ENCODE measurements at regions not wholly inside any gene's neighbourhood (a gene's known extent, or its start where the extent isn't known, plus 50 kb on each side); places are given as distances from the start of the nearest gene placed in this dataset.

DNA sequence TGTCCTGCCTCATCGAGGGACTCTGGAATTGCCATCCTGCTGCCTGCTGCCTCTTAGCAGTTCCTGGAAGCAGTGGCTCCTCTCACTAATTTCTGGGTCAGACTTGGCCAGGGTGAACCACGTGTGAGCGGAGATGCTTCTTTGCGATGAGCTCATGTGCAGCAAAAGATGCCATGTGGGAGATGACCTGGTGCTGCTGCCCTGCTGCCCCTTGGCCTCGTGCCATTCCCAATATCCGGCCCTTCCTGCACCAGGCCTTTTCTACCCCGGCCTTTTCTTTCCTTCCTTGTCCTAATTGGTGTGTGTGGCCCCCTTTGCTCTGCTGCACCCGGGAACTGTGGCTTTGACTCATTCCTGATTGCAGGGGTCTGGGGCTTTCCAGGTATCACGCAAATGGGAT, 296.9 kb upstream of the HS6ST1 start:
- no peak for DNase-seq (ENCODE audit: low spot score)
- no peak overlapping the region for H3K4me3 ChIP-seq (ENCODE audit: low read depth in 1 of 3, low read length in 3 of 3)
- WGBS, result 83% methylated on average over 9 of the region's 9 CpGs
- TF ChIP-seq FOXA1 (IDR thresholded peaks at IDR 0.05), result no peak
- TF ChIP-seq JUND (IDR thresholded peaks at IDR 0.05), result no peak
- TF ChIP-seq YY1 (IDR thresholded peaks at IDR 0.05), result no peak
- H3K4me1 ChIP-seq (ENCODE audit: control insufficient read depth in 4 of 4, insufficient read depth in 4 of 4, low read length in 3 of 4), result no peaks in the 10 kb centered on the region
- H3K9me3 ChIP-seq (ENCODE audit: control insufficient read depth in 4 of 4, low read length in 3 of 4), result no peaks in the 10 kb centered on the region
- H3K27me3 ChIP-seq (ENCODE audit: control insufficient read depth in 4 of 4, insufficient read depth in 4 of 4, low read length in 3 of 4), result no peaks in the 10 kb centered on the region
- H3K9ac ChIP-seq (ENCODE audit: low read depth in 1 of 2, low read length in 2 of 2), result no peak overlapping the region
- H3K27ac ChIP-seq (ENCODE audit: low read depth in 1 of 2, low read length in 2 of 2), result no peak overlapping the region
- no peaks in the 10 kb centered on the region for H3K36me3 ChIP-seq (ENCODE audit: control insufficient read depth in 4 of 4, insufficient read depth in 3 of 4, low read depth in 1 of 4, low read length in 3 of 4)

DNA sequence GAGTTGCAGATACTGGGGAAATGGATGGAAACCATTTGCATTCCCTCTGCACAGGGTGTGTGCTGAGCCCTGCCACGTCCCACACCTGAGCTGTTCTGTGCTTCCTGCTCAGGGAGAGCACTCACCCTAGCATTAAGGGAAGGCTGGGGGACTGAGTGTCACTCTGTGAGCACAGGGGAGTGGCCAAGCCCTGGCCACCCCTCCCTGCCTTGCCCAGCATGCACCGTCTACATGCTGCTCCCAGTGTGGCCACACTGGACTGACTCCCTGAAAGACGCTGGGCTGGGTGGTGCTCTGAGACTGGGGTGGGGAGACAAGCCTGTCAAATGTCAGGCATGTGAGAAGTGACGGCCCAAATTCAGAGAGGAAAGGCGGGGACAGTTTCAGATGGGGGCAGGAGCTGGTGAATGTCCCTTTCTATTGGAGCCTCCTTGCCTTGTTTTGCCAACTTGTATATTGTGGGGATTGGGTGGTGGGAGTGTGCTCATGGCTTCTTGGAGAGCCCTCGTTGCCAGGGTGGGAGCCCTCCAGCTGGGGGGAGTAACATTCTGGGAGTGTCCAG, 298.4 kb upstream of the HS6ST1 start:
- TF ChIP-seq GABPA (IDR thresholded peaks at IDR 0.05 in 1 of 2, conservative IDR thresholded peaks at IDR 0.05 in 1 of 2), result no peak
- no peak for TF ChIP-seq SP1 (IDR thresholded peaks at IDR 0.05)
- TF ChIP-seq, protein P1, sequence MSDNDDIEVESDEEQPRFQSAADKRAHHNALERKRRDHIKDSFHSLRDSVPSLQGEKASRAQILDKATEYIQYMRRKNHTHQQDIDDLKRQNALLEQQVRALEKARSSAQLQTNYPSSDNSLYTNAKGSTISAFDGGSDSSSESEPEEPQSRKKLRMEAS (IDR thresholded peaks at IDR 0.05), result no peak
- TF ChIP-seq EGR1 (IDR thresholded peaks at IDR 0.05; ENCODE audit: low read depth in 2 of 2), result no peak
- no peak for TF ChIP-seq YY1 (IDR thresholded peaks at IDR 0.05)
- TF ChIP-seq HNF4G (IDR thresholded peaks at IDR 0.05), result no peak
- no peak for TF ChIP-seq RAD21 (IDR thresholded peaks at IDR 0.05)
- no peak for TF ChIP-seq FOXA2 (IDR thresholded peaks at IDR 0.05)
- no peak for TF ChIP-seq TAF1 (conservative IDR thresholded peaks at IDR 0.05)
- TF ChIP-seq, protein P2, sequence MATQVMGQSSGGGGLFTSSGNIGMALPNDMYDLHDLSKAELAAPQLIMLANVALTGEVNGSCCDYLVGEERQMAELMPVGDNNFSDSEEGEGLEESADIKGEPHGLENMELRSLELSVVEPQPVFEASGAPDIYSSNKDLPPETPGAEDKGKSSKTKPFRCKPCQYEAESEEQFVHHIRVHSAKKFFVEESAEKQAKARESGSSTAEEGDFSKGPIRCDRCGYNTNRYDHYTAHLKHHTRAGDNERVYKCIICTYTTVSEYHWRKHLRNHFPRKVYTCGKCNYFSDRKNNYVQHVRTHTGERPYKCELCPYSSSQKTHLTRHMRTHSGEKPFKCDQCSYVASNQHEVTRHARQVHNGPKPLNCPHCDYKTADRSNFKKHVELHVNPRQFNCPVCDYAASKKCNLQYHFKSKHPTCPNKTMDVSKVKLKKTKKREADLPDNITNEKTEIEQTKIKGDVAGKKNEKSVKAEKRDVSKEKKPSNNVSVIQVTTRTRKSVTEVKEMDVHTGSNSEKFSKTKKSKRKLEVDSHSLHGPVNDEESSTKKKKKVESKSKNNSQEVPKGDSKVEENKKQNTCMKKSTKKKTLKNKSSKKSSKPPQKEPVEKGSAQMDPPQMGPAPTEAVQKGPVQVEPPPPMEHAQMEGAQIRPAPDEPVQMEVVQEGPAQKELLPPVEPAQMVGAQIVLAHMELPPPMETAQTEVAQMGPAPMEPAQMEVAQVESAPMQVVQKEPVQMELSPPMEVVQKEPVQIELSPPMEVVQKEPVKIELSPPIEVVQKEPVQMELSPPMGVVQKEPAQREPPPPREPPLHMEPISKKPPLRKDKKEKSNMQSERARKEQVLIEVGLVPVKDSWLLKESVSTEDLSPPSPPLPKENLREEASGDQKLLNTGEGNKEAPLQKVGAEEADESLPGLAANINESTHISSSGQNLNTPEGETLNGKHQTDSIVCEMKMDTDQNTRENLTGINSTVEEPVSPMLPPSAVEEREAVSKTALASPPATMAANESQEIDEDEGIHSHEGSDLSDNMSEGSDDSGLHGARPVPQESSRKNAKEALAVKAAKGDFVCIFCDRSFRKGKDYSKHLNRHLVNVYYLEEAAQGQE (IDR thresholded peaks at IDR 0.05), result no peak
- TF ChIP-seq, protein P3, sequence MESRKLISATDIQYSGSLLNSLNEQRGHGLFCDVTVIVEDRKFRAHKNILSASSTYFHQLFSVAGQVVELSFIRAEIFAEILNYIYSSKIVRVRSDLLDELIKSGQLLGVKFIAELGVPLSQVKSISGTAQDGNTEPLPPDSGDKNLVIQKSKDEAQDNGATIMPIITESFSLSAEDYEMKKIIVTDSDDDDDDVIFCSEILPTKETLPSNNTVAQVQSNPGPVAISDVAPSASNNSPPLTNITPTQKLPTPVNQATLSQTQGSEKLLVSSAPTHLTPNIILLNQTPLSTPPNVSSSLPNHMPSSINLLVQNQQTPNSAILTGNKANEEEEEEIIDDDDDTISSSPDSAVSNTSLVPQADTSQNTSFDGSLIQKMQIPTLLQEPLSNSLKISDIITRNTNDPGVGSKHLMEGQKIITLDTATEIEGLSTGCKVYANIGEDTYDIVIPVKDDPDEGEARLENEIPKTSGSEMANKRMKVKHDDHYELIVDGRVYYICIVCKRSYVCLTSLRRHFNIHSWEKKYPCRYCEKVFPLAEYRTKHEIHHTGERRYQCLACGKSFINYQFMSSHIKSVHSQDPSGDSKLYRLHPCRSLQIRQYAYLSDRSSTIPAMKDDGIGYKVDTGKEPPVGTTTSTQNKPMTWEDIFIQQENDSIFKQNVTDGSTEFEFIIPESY (IDR thresholded peaks at IDR 0.05), result no peak
- TF ChIP-seq NR2F2 (IDR thresholded peaks at IDR 0.05), result no peak
- TF ChIP-seq, protein P4, sequence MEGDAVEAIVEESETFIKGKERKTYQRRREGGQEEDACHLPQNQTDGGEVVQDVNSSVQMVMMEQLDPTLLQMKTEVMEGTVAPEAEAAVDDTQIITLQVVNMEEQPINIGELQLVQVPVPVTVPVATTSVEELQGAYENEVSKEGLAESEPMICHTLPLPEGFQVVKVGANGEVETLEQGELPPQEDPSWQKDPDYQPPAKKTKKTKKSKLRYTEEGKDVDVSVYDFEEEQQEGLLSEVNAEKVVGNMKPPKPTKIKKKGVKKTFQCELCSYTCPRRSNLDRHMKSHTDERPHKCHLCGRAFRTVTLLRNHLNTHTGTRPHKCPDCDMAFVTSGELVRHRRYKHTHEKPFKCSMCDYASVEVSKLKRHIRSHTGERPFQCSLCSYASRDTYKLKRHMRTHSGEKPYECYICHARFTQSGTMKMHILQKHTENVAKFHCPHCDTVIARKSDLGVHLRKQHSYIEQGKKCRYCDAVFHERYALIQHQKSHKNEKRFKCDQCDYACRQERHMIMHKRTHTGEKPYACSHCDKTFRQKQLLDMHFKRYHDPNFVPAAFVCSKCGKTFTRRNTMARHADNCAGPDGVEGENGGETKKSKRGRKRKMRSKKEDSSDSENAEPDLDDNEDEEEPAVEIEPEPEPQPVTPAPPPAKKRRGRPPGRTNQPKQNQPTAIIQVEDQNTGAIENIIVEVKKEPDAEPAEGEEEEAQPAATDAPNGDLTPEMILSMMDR (IDR thresholded peaks at IDR 0.05; ENCODE audit: low read depth, low read length, missing input control), result no peak
- no peak for TF ChIP-seq JUND (IDR thresholded peaks at IDR 0.05)
- TF ChIP-seq, protein P5, sequence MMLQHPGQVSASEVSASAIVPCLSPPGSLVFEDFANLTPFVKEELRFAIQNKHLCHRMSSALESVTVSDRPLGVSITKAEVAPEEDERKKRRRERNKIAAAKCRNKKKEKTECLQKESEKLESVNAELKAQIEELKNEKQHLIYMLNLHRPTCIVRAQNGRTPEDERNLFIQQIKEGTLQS (IDR thresholded peaks at IDR 0.05), result no peak
- no peak for TF ChIP-seq FOXA1 (IDR thresholded peaks at IDR 0.05)
- no peak for TF ChIP-seq HNF4A (conservative IDR thresholded peaks at IDR 0.05)
- TF ChIP-seq RXRA (IDR thresholded peaks at IDR 0.05), result no peak
- no peaks in the 10 kb centered on the region for H3K4me1 ChIP-seq (ENCODE audit: control insufficient read depth in 4 of 4, insufficient read depth in 4 of 4, low read length in 3 of 4)
- 78% methylated on average over 6 of the region's 6 CpGs for WGBS
- no peak overlapping the region for H3K4me3 ChIP-seq (ENCODE audit: low read depth in 1 of 3, low read length in 3 of 3)
- no peak for DNase-seq (ENCODE audit: low spot score)
- no peak overlapping the region for H3K27ac ChIP-seq (ENCODE audit: low read depth in 1 of 2, low read length in 2 of 2)
- H3K36me3 ChIP-seq (ENCODE audit: control insufficient read depth in 4 of 4, insufficient read depth in 3 of 4, low read depth in 1 of 4, low read length in 3 of 4), result no peaks in the 10 kb centered on the region
- H3K9me3 ChIP-seq (ENCODE audit: control insufficient read depth in 4 of 4, low read length in 3 of 4), result no peaks in the 10 kb centered on the region
- H3K9ac ChIP-seq (ENCODE audit: low read depth in 1 of 2, low read length in 2 of 2), result no peak overlapping the region
- no peaks in the 10 kb centered on the region for H3K27me3 ChIP-seq (ENCODE audit: control insufficient read depth in 4 of 4, insufficient read depth in 4 of 4, low read length in 3 of 4)

Measured in liver (tissue), 8 donors.